GM12878 (cell line): ENCODE measurements at regions not wholly inside any gene's neighbourhood (a gene's known extent, or its start where the extent isn't known, plus 50 kb on each side); places are given as distances from the start of the nearest gene placed in this dataset.

ENCODE experiments used
- ATAC-seq: fragments of 200-7000 bp; cut with Tn5 transposase; 3 replicates; pipeline ENCODE4 v1.9.1; 2020; ENCODE audit warnings: mild to moderate bottlenecking, moderate library complexity
- BruUV-seq: library from RNA; stranded (reverse); fragments of 400-500 nt; replicated peaks from 2 replicates; lab custom pipeline; 2021; lab: Mats Ljungman, UMichigan
- CTCF ChIA-PET: fragments of 300-600 bp; sonication (Branson Sonifier 250); formaldehyde crosslinking; extraction: SDS; loops from one replicate; lab custom pipeline; 2021; ENCODE audit warnings: inconsistent platforms; lab: Yijun Ruan, JAX
- POLR2A ChIA-PET: fragments of 350-600 bp; formaldehyde crosslinking; extraction: SDS; loops from one replicate; lab custom pipeline; 2021; ENCODE audit warnings: inconsistent platforms; lab: Charles Lee
- RAD21 ChIA-PET: fragments of 300-600 bp; sonication (Branson Sonifier 250); formaldehyde crosslinking; loops from one replicate; lab custom pipeline; 2023; ENCODE audit warnings: antibody characterized with exemption; ENCODE audit not compliant: unreplicated experiment; lab: Charles Lee
- SMC1A ChIA-PET: fragments of 300-600 bp; sonication (Branson Sonifier 250); formaldehyde crosslinking; loops from one replicate; lab custom pipeline; 2023; ENCODE audit not compliant: unreplicated experiment, uncharacterized antibody; lab: Charles Lee
- DNase-seq: peaks from one replicate; pipeline ENCODE4 v3.0.0-alpha.2; 2011; ENCODE audit warnings: low read depth, low spot score
- FAIRE-seq: peaks from 3 replicates; lab custom pipeline; 2011; peaks lifted over from hg19 to GRCh38; lab: Jason Lieb, UNC
- H2AFZ ChIP-seq: 2 replicates; pipeline ENCODE4 v1.6.0; 2011; ENCODE audit warnings: low read depth, low read length, control low read depth; ENCODE audit not compliant: control insufficient read depth
- H3K27ac ChIP-seq: 2 replicates; pipeline ENCODE4 v1.5.1; 2011; ENCODE audit warnings: control low read depth; ENCODE audit not compliant: control insufficient read depth, insufficient read depth
- H3K27me3 ChIP-seq, 2 experiments: replicated peaks in 1 of 2; 2 replicates each; pipeline versions ENCODE4 v1.6.0 to v1.6.1; 2011; ENCODE audit warnings: low read length in 1 of 2; ENCODE audit not compliant: control insufficient read depth in 2 of 2, insufficient read depth in 2 of 2
- H3K36me3 ChIP-seq, 2 experiments: 2 replicates each; pipeline ENCODE4 v1.5.1; 2011; ENCODE audit warnings: low read length in 1 of 2; ENCODE audit not compliant: control insufficient read depth in 2 of 2, insufficient read depth in 2 of 2
- H3K4me1 ChIP-seq: 2 replicates; pipeline ENCODE4 v1.6.1; 2011; ENCODE audit warnings: mild to moderate bottlenecking, low read length, moderate library complexity, mixed read lengths; ENCODE audit not compliant: control insufficient read depth, insufficient read depth
- H3K4me2 ChIP-seq: 2 replicates; pipeline ENCODE4 v1.6.0; 2011; ENCODE audit warnings: control low read depth; ENCODE audit not compliant: control insufficient read depth, insufficient read depth
- H3K4me3 ChIP-seq: fragments of 200-600 bp; sonication (generic); 2 replicates; pipeline ENCODE4 v1.5.1; 2016
- H3K79me2 ChIP-seq: 2 replicates; pipeline ENCODE4 v1.6.0; 2011; ENCODE audit warnings: low read length; ENCODE audit not compliant: control insufficient read depth, insufficient read depth
- H3K9ac ChIP-seq: 2 replicates; pipeline ENCODE4 v1.8.0; 2011; ENCODE audit warnings: low read length, control low read depth, mixed read lengths; ENCODE audit not compliant: control insufficient read depth, insufficient read depth
- H3K9me3 ChIP-seq: replicated peaks from 3 replicates; pipeline ENCODE4 v1.5.1; 2011; ENCODE audit warnings: mild to moderate bottlenecking, low read length; ENCODE audit not compliant: control insufficient read depth, insufficient read depth
- H4K20me1 ChIP-seq: 2 replicates; pipeline ENCODE4 v1.6.0; 2011; ENCODE audit not compliant: control insufficient read depth, insufficient read depth
- BMI1 ChIP-seq: fragments of 450-650 bp; IDR thresholded peaks from 2 replicates; pipeline ENCODE4 v1.6.1; 2016; ENCODE audit warnings: mild to moderate bottlenecking, moderate library complexity, borderline replicate concordance
- KLF5 ChIP-seq: fragments of 450-650 bp; IDR thresholded peaks from 2 replicates; pipeline ENCODE4 v1.6.1; 2014; ENCODE audit warnings: mild to moderate bottlenecking; ENCODE audit not compliant: partially characterized antibody
- PRDM15 ChIP-seq: fragments of 450-650 bp; formaldehyde crosslinking; IDR thresholded peaks from 2 replicates; pipeline ENCODE4 v1.4.0; 2020; ENCODE audit warnings: mild to moderate bottlenecking, moderate library complexity
- RUNX3 ChIP-seq: IDR thresholded peaks from 2 replicates; pipeline ENCODE4 v1.6.1; 2012; ENCODE audit warnings: low read length, inconsistent platforms
- SMC3 ChIP-seq: IDR thresholded peaks from 2 replicates; pipeline ENCODE4 v1.6.1; 2011; ENCODE audit warnings: low read length, improper control_type of control experiment, borderline replicate concordance
- SUPT20H ChIP-seq: IDR thresholded peaks from 2 replicates; pipeline ENCODE4 v1.6.1; 2011; ENCODE audit warnings: low read depth, mild to moderate bottlenecking, low read length, moderate library complexity, borderline replicate concordance; ENCODE audit not compliant: control insufficient read depth
- WGBS: methylation state at CpG from one replicate; pipeline ENCODE4 v1.1.6; 2016; ENCODE audit warnings: low lambda C conversion rate; ENCODE audit not compliant: insufficient replicate concordance, insufficient coverage; ENCODE audit errors: missing lambda C conversion rate; 5-methylcytosine and 5-hydroxymethylcytosine counted together
- in situ Hi-C: fragments of 300-500 bp; cut with MboI; formaldehyde crosslinking; loops from 9 replicates; pipeline ENCODE4 v1.14.3; 2018; ENCODE audit warnings: mixed read lengths
- intact Hi-C: fragments of 100-400 bp; cut with micrococcal nuclease; formaldehyde crosslinking; loops from one replicate; pipeline ENCODE4 v1.14.2; 2022; ENCODE audit not compliant: unreplicated experiment
- TF ChIP-seq, protein P1 (sequence below): IDR thresholded peaks from 2 replicates; pipeline ENCODE4 v1.6.1; 2011; ENCODE audit warnings: mild to moderate bottlenecking, low read depth, low read length, moderate library complexity; ENCODE audit not compliant: insufficient replicate concordance
- TF ChIP-seq, protein P2 (sequence below): fragments of 450-650 bp; IDR thresholded peaks from 2 replicates; pipeline ENCODE4 v1.6.1; 2017; ENCODE audit warnings: mild to moderate bottlenecking, moderate library complexity
- TF ChIP-seq, protein P3 (sequence below): fragments of 450-650 bp; IDR thresholded peaks from 2 replicates; pipeline ENCODE4 v1.6.1; 2016; ENCODE audit warnings: mild to moderate bottlenecking, moderate library complexity, borderline replicate concordance

- BruUV-seq = no TSS peak
- no peaks in the 10 kb centered on the region for H4K20me1 ChIP-seq
- H3K4me2 ChIP-seq = no peak overlapping the region
- DNase-seq = no peak
- RAD21 ChIA-PET = no interaction called here
- 41% methylated on average over 3 of the region's 3 CpGs for WGBS
- in situ Hi-C loops (no loop called here), intact Hi-C loops (no loop called here)
- no peak for ATAC-seq
- POLR2A ChIA-PET = no interaction called here
- no peaks in the 10 kb centered on the region for H3K36me3 ChIP-seq
- CTCF ChIA-PET = no interaction called here
- no peak overlapping the region for H2AFZ ChIP-seq
- H3K27ac ChIP-seq = no peak overlapping the region
- H3K9ac ChIP-seq = no peak overlapping the region
- no peaks in the 10 kb centered on the region for H3K4me1 ChIP-seq
- no peaks in the 10 kb centered on the region for H3K79me2 ChIP-seq
- H3K9me3 ChIP-seq = no peaks in the 10 kb centered on the region
- no peaks in the 10 kb centered on the region; a peak in 1 of 4 replicates for H3K27me3 ChIP-seq
- H3K4me3 ChIP-seq = no peak overlapping the region
- SMC1A ChIA-PET = no interaction called here
- peak; percentile 27 for FAIRE-seq
- TF ChIP-seq RUNX3 = no peak
- TF ChIP-seq, protein P1, sequence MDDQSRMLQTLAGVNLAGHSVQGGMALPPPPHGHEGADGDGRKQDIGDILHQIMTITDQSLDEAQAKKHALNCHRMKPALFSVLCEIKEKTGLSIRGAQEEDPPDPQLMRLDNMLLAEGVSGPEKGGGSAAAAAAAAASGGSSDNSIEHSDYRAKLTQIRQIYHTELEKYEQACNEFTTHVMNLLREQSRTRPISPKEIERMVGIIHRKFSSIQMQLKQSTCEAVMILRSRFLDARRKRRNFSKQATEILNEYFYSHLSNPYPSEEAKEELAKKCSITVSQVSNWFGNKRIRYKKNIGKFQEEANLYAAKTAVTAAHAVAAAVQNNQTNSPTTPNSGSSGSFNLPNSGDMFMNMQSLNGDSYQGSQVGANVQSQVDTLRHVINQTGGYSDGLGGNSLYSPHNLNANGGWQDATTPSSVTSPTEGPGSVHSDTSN = no peak
- TF ChIP-seq SMC3 = no peak
- TF ChIP-seq BMI1 = no peak
- no peak for TF ChIP-seq KLF5
- no peak for TF ChIP-seq SUPT20H
- TF ChIP-seq, protein P2, sequence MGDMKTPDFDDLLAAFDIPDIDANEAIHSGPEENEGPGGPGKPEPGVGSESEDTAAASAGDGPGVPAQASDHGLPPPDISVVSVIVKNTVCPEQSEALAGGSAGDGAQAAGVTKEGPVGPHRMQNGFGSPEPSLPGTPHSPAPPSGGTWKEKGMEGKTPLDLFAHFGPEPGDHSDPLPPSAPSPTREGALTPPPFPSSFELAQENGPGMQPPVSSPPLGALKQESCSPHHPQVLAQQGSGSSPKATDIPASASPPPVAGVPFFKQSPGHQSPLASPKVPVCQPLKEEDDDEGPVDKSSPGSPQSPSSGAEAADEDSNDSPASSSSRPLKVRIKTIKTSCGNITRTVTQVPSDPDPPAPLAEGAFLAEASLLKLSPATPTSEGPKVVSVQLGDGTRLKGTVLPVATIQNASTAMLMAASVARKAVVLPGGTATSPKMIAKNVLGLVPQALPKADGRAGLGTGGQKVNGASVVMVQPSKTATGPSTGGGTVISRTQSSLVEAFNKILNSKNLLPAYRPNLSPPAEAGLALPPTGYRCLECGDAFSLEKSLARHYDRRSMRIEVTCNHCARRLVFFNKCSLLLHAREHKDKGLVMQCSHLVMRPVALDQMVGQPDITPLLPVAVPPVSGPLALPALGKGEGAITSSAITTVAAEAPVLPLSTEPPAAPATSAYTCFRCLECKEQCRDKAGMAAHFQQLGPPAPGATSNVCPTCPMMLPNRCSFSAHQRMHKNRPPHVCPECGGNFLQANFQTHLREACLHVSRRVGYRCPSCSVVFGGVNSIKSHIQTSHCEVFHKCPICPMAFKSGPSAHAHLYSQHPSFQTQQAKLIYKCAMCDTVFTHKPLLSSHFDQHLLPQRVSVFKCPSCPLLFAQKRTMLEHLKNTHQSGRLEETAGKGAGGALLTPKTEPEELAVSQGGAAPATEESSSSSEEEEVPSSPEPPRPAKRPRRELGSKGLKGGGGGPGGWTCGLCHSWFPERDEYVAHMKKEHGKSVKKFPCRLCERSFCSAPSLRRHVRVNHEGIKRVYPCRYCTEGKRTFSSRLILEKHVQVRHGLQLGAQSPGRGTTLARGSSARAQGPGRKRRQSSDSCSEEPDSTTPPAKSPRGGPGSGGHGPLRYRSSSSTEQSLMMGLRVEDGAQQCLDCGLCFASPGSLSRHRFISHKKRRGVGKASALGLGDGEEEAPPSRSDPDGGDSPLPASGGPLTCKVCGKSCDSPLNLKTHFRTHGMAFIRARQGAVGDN = no peak
- no peak for TF ChIP-seq PRDM15 (CRISPR knock-in tag)
- TF ChIP-seq, protein P3, sequence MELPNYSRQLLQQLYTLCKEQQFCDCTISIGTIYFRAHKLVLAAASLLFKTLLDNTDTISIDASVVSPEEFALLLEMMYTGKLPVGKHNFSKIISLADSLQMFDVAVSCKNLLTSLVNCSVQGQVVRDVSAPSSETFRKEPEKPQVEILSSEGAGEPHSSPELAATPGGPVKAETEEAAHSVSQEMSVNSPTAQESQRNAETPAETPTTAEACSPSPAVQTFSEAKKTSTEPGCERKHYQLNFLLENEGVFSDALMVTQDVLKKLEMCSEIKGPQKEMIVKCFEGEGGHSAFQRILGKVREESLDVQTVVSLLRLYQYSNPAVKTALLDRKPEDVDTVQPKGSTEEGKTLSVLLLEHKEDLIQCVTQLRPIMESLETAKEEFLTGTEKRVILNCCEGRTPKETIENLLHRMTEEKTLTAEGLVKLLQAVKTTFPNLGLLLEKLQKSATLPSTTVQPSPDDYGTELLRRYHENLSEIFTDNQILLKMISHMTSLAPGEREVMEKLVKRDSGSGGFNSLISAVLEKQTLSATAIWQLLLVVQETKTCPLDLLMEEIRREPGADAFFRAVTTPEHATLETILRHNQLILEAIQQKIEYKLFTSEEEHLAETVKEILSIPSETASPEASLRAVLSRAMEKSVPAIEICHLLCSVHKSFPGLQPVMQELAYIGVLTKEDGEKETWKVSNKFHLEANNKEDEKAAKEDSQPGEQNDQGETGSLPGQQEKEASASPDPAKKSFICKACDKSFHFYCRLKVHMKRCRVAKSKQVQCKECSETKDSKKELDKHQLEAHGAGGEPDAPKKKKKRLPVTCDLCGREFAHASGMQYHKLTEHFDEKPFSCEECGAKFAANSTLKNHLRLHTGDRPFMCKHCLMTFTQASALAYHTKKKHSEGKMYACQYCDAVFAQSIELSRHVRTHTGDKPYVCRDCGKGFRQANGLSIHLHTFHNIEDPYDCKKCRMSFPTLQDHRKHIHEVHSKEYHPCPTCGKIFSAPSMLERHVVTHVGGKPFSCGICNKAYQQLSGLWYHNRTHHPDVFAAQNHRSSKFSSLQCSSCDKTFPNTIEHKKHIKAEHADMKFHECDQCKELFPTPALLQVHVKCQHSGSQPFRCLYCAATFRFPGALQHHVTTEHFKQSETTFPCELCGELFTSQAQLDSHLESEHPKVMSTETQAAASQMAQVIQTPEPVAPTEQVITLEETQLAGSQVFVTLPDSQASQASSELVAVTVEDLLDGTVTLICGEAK = no peak
Observed at GRCh38 chr15:62616746-62617145, 425.8 kb upstream of the TPM1 start.
